GM12865 (cell line): ENCODE measurements at regions not wholly inside any gene's neighbourhood (a gene's known extent, or its start where the extent isn't known, plus 50 kb on each side); places are given as distances from the start of the nearest gene placed in this dataset.

Experiments used
- DNase-seq: peaks from one replicate; pipeline ENCODE4 v3.0.0; 2010; ENCODE audit warnings: low read depth
- H3K4me3 ChIP-seq: 2 replicates; pipeline ENCODE4 v1.5.1; 2011; ENCODE audit warnings: mild to moderate bottlenecking, low read depth, low read length, control low read depth
- CTCF ChIP-seq: IDR thresholded peaks from 2 replicates; pipeline ENCODE4 v1.5.1; 2011; ENCODE audit warnings: low read length, control low read depth, low read depth, inconsistent platforms; ENCODE audit not compliant: insufficient read depth; ENCODE audit errors: missing control alignments

GRCh38 chr4:117512414-117512813 is 427.0 kb upstream of the TRAM1L1 start:
- no peak for TF ChIP-seq CTCF
- no peak overlapping the region for H3K4me3 ChIP-seq
- DNase-seq, result no peak

DNA sequence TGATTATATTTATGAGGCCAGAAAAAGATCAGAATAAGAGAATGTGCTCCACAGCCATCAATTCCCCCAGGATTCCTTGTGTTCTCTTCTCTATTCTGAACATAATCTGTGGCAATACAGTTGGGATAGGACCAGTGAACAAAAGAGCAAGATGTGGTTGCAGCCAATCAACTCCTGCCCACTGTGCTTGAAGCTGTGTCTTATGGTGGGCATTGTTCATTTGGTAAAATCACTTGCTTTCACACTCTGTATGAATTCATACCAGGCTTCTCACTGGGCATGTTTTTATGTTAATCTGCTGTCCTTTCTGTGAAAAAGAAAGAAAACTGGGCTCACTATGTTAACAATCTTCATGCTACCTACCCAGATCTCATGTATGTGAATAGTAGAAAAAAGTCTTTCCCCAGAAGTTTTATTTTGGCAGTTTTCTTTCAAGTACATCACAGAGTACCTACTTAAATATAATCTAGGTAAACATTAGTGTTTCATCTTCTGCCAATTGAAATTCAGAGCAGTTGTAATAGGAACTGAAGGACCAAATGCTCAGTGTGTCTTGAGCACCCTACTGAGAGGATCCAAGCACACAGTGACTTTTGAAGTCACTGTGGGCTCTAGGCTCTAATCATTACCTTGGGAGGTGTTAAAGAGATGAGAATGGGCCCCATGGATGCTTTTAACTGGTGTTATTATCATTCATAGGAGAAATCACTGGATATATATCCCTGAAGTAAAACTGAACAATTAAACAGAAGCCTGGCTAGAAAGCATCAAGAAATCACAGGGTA is 429.2 kb upstream of the TRAM1L1 start:
- no peak for TF ChIP-seq CTCF
- no peak overlapping the region for H3K4me3 ChIP-seq
- DNase-seq, result no peak

DNA sequence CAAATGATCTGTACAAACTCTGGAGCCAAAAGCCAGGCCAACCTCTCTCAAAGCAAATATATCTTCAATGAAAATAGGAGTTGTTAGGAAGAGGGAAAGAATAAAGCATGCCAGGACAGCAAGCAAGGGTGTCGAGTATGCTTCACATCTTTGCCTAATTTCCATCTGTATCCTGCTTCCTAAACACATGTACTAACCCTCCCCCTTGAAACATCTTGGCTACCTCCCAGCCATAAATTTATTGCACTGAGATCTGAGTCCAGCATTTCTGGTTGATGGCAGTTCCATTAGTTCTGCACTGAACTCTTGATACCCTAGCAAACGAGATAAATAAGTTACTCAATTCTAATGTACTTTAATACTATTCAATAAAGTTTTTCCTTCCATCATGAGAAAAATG is 430.5 kb upstream of the TRAM1L1 start:
- TF ChIP-seq CTCF, result no peak
- no peak for DNase-seq

DNA sequence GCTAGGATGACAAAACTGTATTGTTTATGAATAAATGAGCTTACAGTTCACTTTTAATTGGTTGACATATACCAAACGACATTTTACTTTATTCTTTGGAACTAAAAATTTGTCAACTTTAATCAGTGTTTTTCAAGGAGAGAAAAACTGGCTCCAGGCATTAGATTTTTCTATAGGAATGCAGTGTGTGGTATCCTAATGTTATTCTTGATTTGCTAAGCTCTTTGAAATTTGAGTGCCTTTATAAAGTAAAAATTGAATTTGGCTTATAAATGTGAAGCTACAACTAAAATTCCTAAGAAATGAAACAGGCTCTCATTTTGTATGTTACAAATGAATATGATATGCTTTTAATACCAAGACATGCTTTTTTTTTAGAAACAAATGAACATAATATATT is 442.2 kb upstream of the TRAM1L1 start:
- DNase-seq, result no peak
- no peak for TF ChIP-seq CTCF
- no peak overlapping the region for H3K4me3 ChIP-seq

More for the DNA sequence above, 430.5 kb upstream of the TRAM1L1 start:
- no peak overlapping the region for H3K4me3 ChIP-seq

DNA sequence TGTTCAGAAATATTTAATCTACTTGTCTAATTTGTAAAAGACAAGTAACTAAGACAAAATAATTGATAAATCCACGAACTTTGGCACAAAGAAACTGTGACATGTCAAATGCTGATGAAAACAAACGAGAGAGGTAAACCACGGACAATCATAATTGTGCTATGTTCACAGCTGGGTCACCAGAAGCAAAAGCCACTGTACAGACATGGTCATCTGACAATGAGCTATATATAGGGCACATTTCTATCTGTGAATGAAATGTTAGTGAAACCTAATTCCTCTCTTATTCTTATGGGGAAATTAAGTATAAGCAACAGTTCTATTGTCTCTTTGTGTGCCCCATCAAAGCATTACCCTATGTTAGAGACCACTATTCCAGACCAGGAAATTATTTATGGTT is 444.0 kb upstream of the TRAM1L1 start:
- H3K4me3 ChIP-seq, result no peak overlapping the region
- no peak for DNase-seq
- no peak for TF ChIP-seq CTCF

DNA sequence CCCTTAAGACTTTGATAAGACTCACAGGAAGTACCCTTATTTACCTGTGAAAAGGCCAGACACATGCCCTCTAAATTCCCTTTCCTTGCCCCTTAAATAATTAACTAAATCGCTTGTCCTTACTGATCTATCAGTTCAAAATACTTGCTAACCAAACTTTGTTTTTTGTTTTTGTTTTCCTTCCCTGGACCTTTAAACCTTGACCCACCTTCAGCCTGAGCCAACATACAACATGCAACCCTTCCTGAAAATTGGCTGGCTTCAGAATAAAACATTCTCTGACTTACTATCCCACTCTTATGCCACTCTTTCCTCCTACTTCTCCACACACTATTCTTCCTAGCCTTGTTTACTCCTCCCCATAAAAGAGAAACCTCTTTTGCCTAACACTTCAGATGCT is 448.1 kb upstream of the TRAM1L1 start:
- TF ChIP-seq CTCF, result no peak
- DNase-seq, result no peak
- H3K4me3 ChIP-seq, result no peak overlapping the region

- no peak for TF ChIP-seq CTCF
- H3K4me3 ChIP-seq, result no peak overlapping the region
Observed at GRCh38 chr4:117545039-117545438, 459.7 kb upstream of the TRAM1L1 start.

More at GRCh38 chr4:117545039-117545438, 459.7 kb upstream of the TRAM1L1 start:
- no peak for DNase-seq
